WTC11 (cell line): ENCODE measurements at regions not wholly inside any gene's neighbourhood (a gene's known extent, or its start where the extent isn't known, plus 50 kb on each side); places are given as distances from the start of the nearest gene placed in this dataset.

Source experiments
- ATAC-seq: fragments of 200-7000 bp; cut with Tn5 transposase; 2 replicates; pipeline ENCODE4 v1.10.0; 2021; ENCODE audit warnings: mild to moderate bottlenecking, moderate library complexity
- CTCF ChIA-PET: fragments of 300-600 bp; sonication (Branson Sonifier 250); formaldehyde crosslinking; loops from one replicate; lab custom pipeline; 2021; ENCODE audit warnings: antibody characterized with exemption; lab: Charles Lee
- POLR2A ChIA-PET: fragments of 350-600 bp; sonication (Branson Sonifier 250); formaldehyde crosslinking; loops from one replicate; lab custom pipeline; 2021; ENCODE audit warnings: antibody characterized with exemption; lab: Charles Lee
- DNase-seq: peaks from one replicate; pipeline ENCODE4 v3.0.0; 2021; ENCODE audit warnings: low spot score
- H3K27ac Mint-ChIP-seq: 2 replicates; pipeline ENCODE4 v1.8.0; 2021; ENCODE audit warnings: mixed read lengths
- H3K27me3 Mint-ChIP-seq: 2 replicates; pipeline ENCODE4 v1.8.0; 2021; ENCODE audit warnings: low read depth, mild to moderate bottlenecking, moderate library complexity, mixed read lengths
- H3K36me3 Mint-ChIP-seq: 2 replicates; pipeline ENCODE4 v1.8.0; 2021; ENCODE audit warnings: mixed read lengths
- H3K4me1 Mint-ChIP-seq: 2 replicates; pipeline ENCODE4 v1.8.0; 2022; ENCODE audit warnings: mixed read lengths
- H3K4me3 Mint-ChIP-seq: 2 replicates; pipeline ENCODE4 v1.8.0; 2021; ENCODE audit warnings: mild to moderate bottlenecking, moderate library complexity, mixed read lengths
- H3K9me3 Mint-ChIP-seq: 2 replicates; pipeline ENCODE4 v1.8.0; 2021; ENCODE audit warnings: mixed read lengths
- CDX4 ChIP-seq: fragments of 250-450 bp; sonication (Bioruptor Pico); IDR thresholded peaks from 2 replicates; pipeline ENCODE4 v1.9.0; 2021; ENCODE audit warnings: moderate library complexity, mild to moderate bottlenecking, inconsistent platforms, borderline replicate concordance
- E2F4 ChIP-seq: sonication (generic); formaldehyde crosslinking; IDR thresholded peaks from 2 replicates; pipeline ENCODE4 v1.8.1; 2022; ENCODE audit warnings: low read depth, mild to moderate bottlenecking, moderate library complexity, missing genetic modification reagents, borderline replicate concordance
- ELF4 ChIP-seq: sonication (generic); formaldehyde crosslinking; IDR thresholded peaks from 2 replicates; pipeline ENCODE4 v1.8.1; 2022; ENCODE audit warnings: low read depth, mild to moderate bottlenecking, moderate library complexity, missing genetic modification reagents
- EMX1 ChIP-seq: fragments of 250-450 bp; sonication (Bioruptor Pico); IDR thresholded peaks from 2 replicates; pipeline ENCODE4 v1.8.0; 2021; ENCODE audit warnings: mild to moderate bottlenecking
- ESRRA ChIP-seq: sonication (generic); formaldehyde crosslinking; IDR thresholded peaks from 2 replicates; pipeline ENCODE4 v1.8.1; 2022; ENCODE audit warnings: mild to moderate bottlenecking, missing genetic modification reagents, borderline replicate concordance
- ETV6 ChIP-seq: sonication (generic); formaldehyde crosslinking; IDR thresholded peaks from 2 replicates; pipeline ENCODE4 v1.8.1; 2022; ENCODE audit warnings: mild to moderate bottlenecking, missing genetic modification reagents
- FOXJ3 ChIP-seq: sonication (generic); formaldehyde crosslinking; IDR thresholded peaks from 2 replicates; pipeline ENCODE4 v1.9.0; 2021; ENCODE audit warnings: missing genetic modification reagents, mild to moderate bottlenecking, borderline replicate concordance
- FOXK1 ChIP-seq: sonication (generic); formaldehyde crosslinking; IDR thresholded peaks from 2 replicates; pipeline ENCODE4 v1.8.0; 2022; ENCODE audit warnings: mild to moderate bottlenecking, moderate library complexity, missing genetic modification reagents
- FOXP1 ChIP-seq: sonication (generic); formaldehyde crosslinking; IDR thresholded peaks from 2 replicates; pipeline ENCODE4 v1.8.0; 2022; ENCODE audit warnings: missing genetic modification reagents, mild to moderate bottlenecking, moderate library complexity, borderline replicate concordance
- HMGA2 ChIP-seq: fragments of 250-450 bp; sonication (Bioruptor Pico); IDR thresholded peaks from 2 replicates; pipeline ENCODE4 v1.4.0; 2021; ENCODE audit warnings: mild to moderate bottlenecking, moderate library complexity
- IRF2 ChIP-seq: sonication (generic); formaldehyde crosslinking; IDR thresholded peaks from 2 replicates; pipeline ENCODE4 v1.8.0; 2022; ENCODE audit warnings: low read depth, missing genetic modification reagents, borderline replicate concordance
- NR3C1 ChIP-seq: sonication (generic); formaldehyde crosslinking; conservative IDR thresholded peaks from 2 replicates; pipeline ENCODE4 v1.8.1; 2023; ENCODE audit warnings: low read depth, mild to moderate bottlenecking, missing genetic modification reagents
- PREB ChIP-seq: sonication (generic); formaldehyde crosslinking; IDR thresholded peaks from 2 replicates; pipeline ENCODE4 v1.8.1; 2022; ENCODE audit warnings: mild to moderate bottlenecking, missing genetic modification reagents, moderate library complexity, borderline replicate concordance
- PRRX2 ChIP-seq: fragments of 250-450 bp; sonication (Bioruptor Pico); IDR thresholded peaks from 2 replicates; pipeline ENCODE4 v1.8.0; 2021; ENCODE audit warnings: mild to moderate bottlenecking
- TCF7 ChIP-seq: sonication (generic); formaldehyde crosslinking; IDR thresholded peaks from 2 replicates; pipeline ENCODE4 v1.8.0; 2022; ENCODE audit warnings: mild to moderate bottlenecking, low read depth, missing genetic modification reagents, moderate library complexity
- TP53 ChIP-seq: sonication (generic); formaldehyde crosslinking; IDR thresholded peaks from 2 replicates; pipeline ENCODE4 v1.8.1; 2023; ENCODE audit warnings: mild to moderate bottlenecking, missing genetic modification reagents
- USF1 ChIP-seq: sonication (generic); formaldehyde crosslinking; IDR thresholded peaks from 2 replicates; pipeline ENCODE4 v1.8.0; 2022; ENCODE audit warnings: mild to moderate bottlenecking, missing genetic modification reagents
- ZNF138 ChIP-seq: sonication (generic); formaldehyde crosslinking; conservative IDR thresholded peaks from 2 replicates; pipeline ENCODE4 v1.8.1; 2022; ENCODE audit warnings: mild to moderate bottlenecking, moderate library complexity, missing genetic modification reagents
- ZNF396 ChIP-seq: fragments of 250-450 bp; sonication (Bioruptor Pico); IDR thresholded peaks from 2 replicates; pipeline ENCODE4 v1.8.0; 2021; ENCODE audit warnings: mild to moderate bottlenecking, moderate library complexity, borderline replicate concordance
- ZNF416 ChIP-seq: fragments of 250-450 bp; sonication (Bioruptor Pico); IDR thresholded peaks from 2 replicates; pipeline ENCODE4 v1.9.0; 2021; ENCODE audit warnings: mild to moderate bottlenecking, inconsistent platforms
- ZSCAN18 ChIP-seq: fragments of 250-450 bp; sonication (Bioruptor Pico); IDR thresholded peaks from 2 replicates; pipeline ENCODE4 v2.1.2; 2022; ENCODE audit warnings: mild to moderate bottlenecking, moderate library complexity
- TF ChIP-seq, protein P1 (sequence below): sonication (generic); formaldehyde crosslinking; IDR thresholded peaks from 2 replicates; pipeline ENCODE4 v1.8.1; 2023; ENCODE audit warnings: mild to moderate bottlenecking, missing genetic modification reagents, moderate library complexity
- TF ChIP-seq, protein P2 (sequence below): sonication (generic); formaldehyde crosslinking; conservative IDR thresholded peaks from 2 replicates; pipeline ENCODE4 v1.8.1; 2023; ENCODE audit warnings: mild to moderate bottlenecking, low read depth, missing genetic modification reagents, moderate library complexity

- H3K4me1 Mint-ChIP-seq = peaks cover 8% of the 10 kb centered on the region
- no peak for TF ChIP-seq IRF2 (CRISPR knock-in tag)
- ChIA-PET POLR2A (no interaction called here), CTCF (no interaction called here)
- no peak overlapping the region for H3K27ac Mint-ChIP-seq
- no peaks in the 10 kb centered on the region for H3K9me3 Mint-ChIP-seq
- DNase-seq (no peak), ATAC-seq (no peak)
- H3K4me3 Mint-ChIP-seq = no peak overlapping the region
- no peaks in the 10 kb centered on the region for H3K36me3 Mint-ChIP-seq
- H3K27me3 Mint-ChIP-seq = no peaks in the 10 kb centered on the region
Observed at GRCh38 chr6:16842676-16843075, 81.4 kb upstream of the ATXN1 start.

DNA sequence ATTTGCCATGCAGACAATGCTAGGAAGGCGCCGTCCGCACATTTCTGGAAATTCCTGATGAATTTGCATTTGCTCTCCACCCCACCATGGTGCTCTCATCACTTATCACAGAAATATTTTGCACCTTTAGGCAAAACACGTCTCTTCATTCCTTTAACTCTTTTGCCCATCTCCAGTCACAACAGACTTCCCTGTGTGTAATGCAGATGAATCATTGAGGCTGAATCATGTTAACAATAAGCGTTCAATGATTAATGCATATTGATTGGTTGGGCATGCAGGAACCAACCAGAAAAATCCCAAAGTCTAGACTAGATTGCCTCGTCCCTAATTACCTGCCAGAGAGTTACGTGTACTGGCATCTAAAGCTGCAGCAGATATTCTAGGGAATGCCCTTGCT lies 80.0 kb upstream of the ATXN1 start:
- TF ChIP-seq PREB (no peak), ZSCAN18 (no peak), HMGA2 (CRISPR knock-in tag) (no peak), USF1 (no peak), TP53 (CRISPR knock-in tag) (no peak), E2F4 (CRISPR knock-in tag) (no peak), TCF7 (CRISPR knock-in tag) (no peak), ESRRA (CRISPR knock-in tag) (no peak), ZNF416 (CRISPR knock-in tag) (no peak), ELF4 (CRISPR knock-in tag) (no peak)
- TF ChIP-seq, protein P1, sequence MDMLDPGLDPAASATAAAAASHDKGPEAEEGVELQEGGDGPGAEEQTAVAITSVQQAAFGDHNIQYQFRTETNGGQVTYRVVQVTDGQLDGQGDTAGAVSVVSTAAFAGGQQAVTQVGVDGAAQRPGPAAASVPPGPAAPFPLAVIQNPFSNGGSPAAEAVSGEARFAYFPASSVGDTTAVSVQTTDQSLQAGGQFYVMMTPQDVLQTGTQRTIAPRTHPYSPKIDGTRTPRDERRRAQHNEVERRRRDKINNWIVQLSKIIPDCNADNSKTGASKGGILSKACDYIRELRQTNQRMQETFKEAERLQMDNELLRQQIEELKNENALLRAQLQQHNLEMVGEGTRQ (CRISPR knock-in tag) = no peak
- Mint-ChIP-seq H3K27ac (no peak overlapping the region), H3K36me3 (no peaks in the 10 kb centered on the region), H3K9me3 (no peaks in the 10 kb centered on the region), H3K27me3 (no peaks in the 10 kb centered on the region; the same call in 1 of the 2 replicates), H3K4me1 (peaks cover 8% of the 10 kb centered on the region), H3K4me3 (no peak overlapping the region)
- ChIA-PET CTCF (no interaction called here), POLR2A (no interaction called here)
- DNase-seq = no peak
- no peak for ATAC-seq

- Mint-ChIP-seq H3K27me3 (no peaks in the 10 kb centered on the region; the same call in 1 of the 2 replicates), H3K4me3 (no peak overlapping the region), H3K36me3 (no peaks in the 10 kb centered on the region), H3K27ac (no peak overlapping the region), H3K9me3 (no peaks in the 10 kb centered on the region), H3K4me1 (peaks cover 8% of the 10 kb centered on the region)
- DNase-seq (no peak), ATAC-seq (no peak)
- ChIA-PET CTCF (no interaction called here), POLR2A (interaction anchor here (0.6 kb wide), 1 partner anchor 155 kb away, joined by 3 read pairs; no protein-coding TSS in a partner anchor)
- no peak for TF ChIP-seq FOXP1 (CRISPR knock-in tag)
- no peak for TF ChIP-seq FOXJ3 (CRISPR knock-in tag)
- TF ChIP-seq CDX4 (CRISPR knock-in tag) = no peak
- TF ChIP-seq, protein P2, sequence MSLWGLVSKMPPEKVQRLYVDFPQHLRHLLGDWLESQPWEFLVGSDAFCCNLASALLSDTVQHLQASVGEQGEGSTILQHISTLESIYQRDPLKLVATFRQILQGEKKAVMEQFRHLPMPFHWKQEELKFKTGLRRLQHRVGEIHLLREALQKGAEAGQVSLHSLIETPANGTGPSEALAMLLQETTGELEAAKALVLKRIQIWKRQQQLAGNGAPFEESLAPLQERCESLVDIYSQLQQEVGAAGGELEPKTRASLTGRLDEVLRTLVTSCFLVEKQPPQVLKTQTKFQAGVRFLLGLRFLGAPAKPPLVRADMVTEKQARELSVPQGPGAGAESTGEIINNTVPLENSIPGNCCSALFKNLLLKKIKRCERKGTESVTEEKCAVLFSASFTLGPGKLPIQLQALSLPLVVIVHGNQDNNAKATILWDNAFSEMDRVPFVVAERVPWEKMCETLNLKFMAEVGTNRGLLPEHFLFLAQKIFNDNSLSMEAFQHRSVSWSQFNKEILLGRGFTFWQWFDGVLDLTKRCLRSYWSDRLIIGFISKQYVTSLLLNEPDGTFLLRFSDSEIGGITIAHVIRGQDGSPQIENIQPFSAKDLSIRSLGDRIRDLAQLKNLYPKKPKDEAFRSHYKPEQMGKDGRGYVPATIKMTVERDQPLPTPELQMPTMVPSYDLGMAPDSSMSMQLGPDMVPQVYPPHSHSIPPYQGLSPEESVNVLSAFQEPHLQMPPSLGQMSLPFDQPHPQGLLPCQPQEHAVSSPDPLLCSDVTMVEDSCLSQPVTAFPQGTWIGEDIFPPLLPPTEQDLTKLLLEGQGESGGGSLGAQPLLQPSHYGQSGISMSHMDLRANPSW (CRISPR knock-in tag) = no peak
- TF ChIP-seq ETV6 = no peak
- TF ChIP-seq ZNF138 (CRISPR knock-in tag) = no peak
- TF ChIP-seq FOXK1 (CRISPR knock-in tag) = no peak
- no peak for TF ChIP-seq ELF4 (CRISPR knock-in tag)
- no peak for TF ChIP-seq ESRRA (CRISPR knock-in tag)
- no peak for TF ChIP-seq PRRX2 (CRISPR knock-in tag)
- TF ChIP-seq ZNF396 (CRISPR knock-in tag) = no peak
- no peak for TF ChIP-seq EMX1 (CRISPR knock-in tag)
- TF ChIP-seq NR3C1 (CRISPR knock-in tag) = no peak
Observed at GRCh38 chr6:16840725-16841124, 79.5 kb upstream of the ATXN1 start.
